Activated CD4-positive, alpha-beta T cell treated with anti-CD3 and anti-CD28 coated beads, Interleukin-2, amount 10 ng/mL, durations not matched to agents 7 days and 5 days (primary cell): ENCODE measurements at regions not wholly inside any gene's neighbourhood (a gene's known extent, or its start where the extent isn't known, plus 50 kb on each side); places are given as distances from the start of the nearest gene placed in this dataset.

Source experiments
- CTCF ChIA-PET: fragments of 350-600 bp; sonication (Branson Sonifier 250); formaldehyde crosslinking; loops from one replicate; lab custom pipeline; 2021; ENCODE audit warnings: antibody characterized with exemption; lab: Charles Lee
- POLR2A ChIA-PET: fragments of 350-600 bp; sonication (Branson Sonifier 250); formaldehyde crosslinking; loops from one replicate; lab custom pipeline; 2021; ENCODE audit warnings: antibody characterized with exemption; lab: Charles Lee
- DNase-seq: peaks from one replicate; pipeline ENCODE4 v3.0.0-alpha.2; 2020
- H3K27ac Mint-ChIP-seq: one replicate; pipeline ENCODE4 v1.8.0; 2021; ENCODE audit warnings: mild to moderate bottlenecking, moderate library complexity, mixed read lengths
- H3K27me3 Mint-ChIP-seq: one replicate; pipeline ENCODE4 v1.8.0; 2021; ENCODE audit warnings: mixed read lengths
- H3K36me3 Mint-ChIP-seq: one replicate; pipeline ENCODE4 v1.8.0; 2021; ENCODE audit warnings: low read depth, mixed read lengths
- H3K4me1 Mint-ChIP-seq: one replicate; pipeline ENCODE4 v1.8.0; 2021; ENCODE audit warnings: mixed read lengths
- H3K4me3 Mint-ChIP-seq: one replicate; pipeline ENCODE4 v1.8.0; 2021; ENCODE audit warnings: mild to moderate bottlenecking, moderate library complexity, mixed read lengths
- H3K9me3 Mint-ChIP-seq: one replicate; pipeline ENCODE4 v1.8.0; 2021; ENCODE audit warnings: mixed read lengths

DNA sequence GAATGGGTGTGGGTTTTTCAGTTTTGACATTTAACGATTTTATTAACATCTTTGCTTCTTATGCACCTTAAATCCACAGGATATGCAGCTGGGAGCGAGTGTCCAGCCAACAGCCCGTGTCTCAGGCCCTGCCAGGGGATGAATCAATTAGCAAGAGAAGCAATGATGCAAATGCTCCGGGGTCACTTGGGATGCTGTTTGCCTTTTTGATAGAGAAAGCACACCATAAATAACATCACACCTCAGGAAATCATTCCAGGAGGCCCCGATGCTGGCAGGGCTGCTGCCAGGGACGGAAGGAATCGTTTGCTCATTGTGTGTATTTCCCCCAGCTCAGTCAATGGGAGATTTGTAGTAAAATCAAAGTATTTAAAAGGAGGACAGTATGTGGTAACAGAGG, 394.0 kb upstream of the HNRNPA3 start:
- ChIA-PET CTCF (no interaction called here), POLR2A (no interaction called here)
- Mint-ChIP-seq H3K9me3 (no peaks in the 10 kb centered on the region), H3K4me3 (no peak overlapping the region), H3K4me1 (peaks cover 27% of the 10 kb centered on the region), H3K27ac (no peak overlapping the region), H3K27me3 (no peaks in the 10 kb centered on the region), H3K36me3 (peaks cover under 1% of the 10 kb centered on the region)
- DNase-seq, result no peak

DNA sequence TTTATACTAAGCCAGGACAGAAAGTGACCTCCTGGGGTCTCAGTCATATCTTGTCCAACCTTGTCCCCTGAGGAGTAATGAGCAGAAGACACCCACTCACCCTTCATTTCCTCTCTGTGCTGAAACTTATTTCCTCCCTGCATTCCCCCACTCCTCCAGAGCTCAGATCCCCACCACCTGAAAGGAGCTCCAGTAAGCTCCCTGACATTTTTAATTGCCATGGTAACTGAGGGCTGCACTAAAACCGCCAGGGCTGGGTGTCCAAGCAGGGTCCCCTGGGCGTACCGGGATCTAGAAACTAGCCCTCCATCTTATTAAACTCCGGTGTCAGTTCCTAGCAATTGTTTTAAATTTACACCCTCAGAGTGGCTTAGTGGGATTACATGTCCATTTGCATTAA, 393.3 kb upstream of the HNRNPA3 start:
- Mint-ChIP-seq H3K4me3 (no peak overlapping the region), H3K36me3 (peaks cover 3% of the 10 kb centered on the region), H3K9me3 (peaks cover 2% of the 10 kb centered on the region), H3K27ac (no peak overlapping the region), H3K27me3 (no peaks in the 10 kb centered on the region), H3K4me1 (peaks cover 31% of the 10 kb centered on the region)
- CTCF ChIA-PET, result interaction anchor here (1.2 to 1.8 kb wide), 2 partner anchors 12 to 167 kb away, joined by 3 to 6 read pairs; no protein-coding TSS in a partner anchor
- POLR2A ChIA-PET, result no interaction called here
- DNase-seq, result no peak

DNA sequence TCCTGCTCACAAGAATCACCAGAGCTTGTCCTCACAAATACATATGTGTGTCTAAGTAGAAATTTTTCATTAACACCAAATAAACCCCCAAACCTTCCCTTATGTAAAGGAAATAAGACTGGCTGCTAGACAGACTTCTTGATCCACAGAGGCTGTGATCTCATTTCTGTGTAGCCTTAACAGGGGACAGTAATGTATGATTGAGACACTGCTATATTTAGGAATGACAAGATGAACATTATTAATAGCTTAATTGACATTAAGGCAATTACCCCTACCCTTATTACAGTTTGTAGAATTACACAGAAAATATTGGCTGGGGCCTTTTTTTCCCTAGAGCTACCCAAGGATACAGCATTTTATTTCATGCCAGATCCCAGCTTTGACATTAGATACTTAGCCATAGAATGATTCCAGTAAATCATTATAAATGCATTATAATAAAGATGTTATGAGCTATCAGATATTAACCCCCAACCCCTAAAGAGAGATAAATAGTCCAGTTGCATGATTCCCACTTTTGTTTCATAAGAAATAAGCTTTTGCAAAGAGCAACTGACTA, 392.1 kb upstream of the HNRNPA3 start:
- Mint-ChIP-seq H3K27me3 (no peaks in the 10 kb centered on the region), H3K4me1 (peaks cover 35% of the 10 kb centered on the region), H3K4me3 (no peak overlapping the region), H3K36me3 (peaks cover 6% of the 10 kb centered on the region), H3K9me3 (peaks cover 4% of the 10 kb centered on the region), H3K27ac (no peak overlapping the region)
- no peak for DNase-seq
- CTCF ChIA-PET, result interaction anchor here (0.7 to 1.8 kb wide), 3 partner anchors 11 to 168 kb away, joined by 3 to 6 read pairs (median 3); no protein-coding TSS in a partner anchor
- POLR2A ChIA-PET, result no interaction called here

DNA sequence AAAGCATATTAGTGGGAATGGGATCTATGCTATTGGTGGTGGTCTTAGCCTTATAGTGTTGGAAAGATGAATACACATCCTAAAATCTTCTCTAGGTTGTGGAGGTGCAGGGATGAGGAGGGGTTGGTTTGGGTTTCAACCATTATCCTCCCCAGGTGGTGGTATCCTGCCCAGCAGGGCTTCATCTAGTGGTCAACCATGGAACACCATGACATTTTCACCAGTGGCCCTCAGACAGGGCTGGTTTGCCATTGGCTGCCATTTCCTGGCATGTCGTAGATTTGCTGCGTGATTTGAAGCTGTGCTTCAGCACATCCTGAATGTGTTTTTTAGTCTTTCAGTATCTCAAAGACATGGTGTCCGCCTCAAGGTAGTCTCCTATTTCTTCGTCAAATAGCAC, 391.2 kb upstream of the HNRNPA3 start:
- Mint-ChIP-seq H3K4me1 (peaks cover 38% of the 10 kb centered on the region), H3K27ac (no peak overlapping the region), H3K9me3 (peaks cover 4% of the 10 kb centered on the region), H3K36me3 (peaks cover 6% of the 10 kb centered on the region), H3K27me3 (no peaks in the 10 kb centered on the region), H3K4me3 (no peak overlapping the region)
- ChIA-PET CTCF (no interaction called here), POLR2A (no interaction called here)
- no peak for DNase-seq

DNA sequence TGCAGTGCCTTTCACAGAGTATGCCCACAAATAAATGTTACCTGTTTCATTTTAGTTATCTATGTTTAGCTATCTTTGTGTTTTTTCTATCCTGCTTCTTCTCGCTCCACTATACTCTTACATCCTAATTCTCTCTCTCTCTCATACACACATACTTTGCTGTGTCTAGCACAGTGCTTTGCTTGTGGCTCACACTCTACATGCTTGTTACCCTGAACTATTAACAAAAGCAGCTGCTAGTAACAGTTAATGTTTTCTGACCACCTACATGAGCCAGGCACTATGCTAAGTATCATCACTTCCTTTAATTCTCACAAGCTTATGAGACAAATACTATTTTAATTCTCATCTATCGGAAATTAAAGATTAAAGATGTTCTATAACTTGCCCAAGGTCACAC, 390.5 kb upstream of the HNRNPA3 start:
- Mint-ChIP-seq H3K4me3 (no peak overlapping the region), H3K27ac (no peak overlapping the region), H3K36me3 (peaks cover 6% of the 10 kb centered on the region), H3K9me3 (peaks cover 4% of the 10 kb centered on the region), H3K27me3 (no peaks in the 10 kb centered on the region), H3K4me1 (peaks cover 40% of the 10 kb centered on the region)
- DNase-seq, result no peak
- POLR2A ChIA-PET, result no interaction called here
- CTCF ChIA-PET, result no interaction called here

DNA sequence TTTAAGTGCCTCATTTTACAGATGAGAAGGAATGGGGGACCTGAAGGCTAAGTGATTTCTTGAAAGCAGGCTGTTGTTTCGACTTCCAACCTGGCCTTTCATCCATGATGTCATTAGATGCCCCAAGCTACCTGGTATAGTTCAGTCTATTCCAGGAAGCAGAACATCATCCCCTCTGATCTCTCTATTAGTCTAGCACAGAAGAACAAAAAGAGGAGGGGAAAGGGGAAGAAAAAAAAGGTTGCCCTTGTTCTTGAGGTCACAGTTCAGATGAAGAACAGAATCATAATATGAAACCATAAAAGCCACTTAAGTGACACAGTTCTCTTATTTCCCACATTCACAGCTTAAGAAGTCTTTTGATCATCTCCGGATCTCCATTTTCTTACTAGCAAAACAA, 386.2 kb upstream of the HNRNPA3 start:
- peaks cover 53% of the 10 kb centered on the region for H3K4me1 Mint-ChIP-seq
- POLR2A ChIA-PET, result interaction anchor here (0.5 to 0.6 kb wide), 2 partner anchors 8 to 11 kb away, joined by 3 read pairs; no protein-coding TSS in a partner anchor

DNA sequence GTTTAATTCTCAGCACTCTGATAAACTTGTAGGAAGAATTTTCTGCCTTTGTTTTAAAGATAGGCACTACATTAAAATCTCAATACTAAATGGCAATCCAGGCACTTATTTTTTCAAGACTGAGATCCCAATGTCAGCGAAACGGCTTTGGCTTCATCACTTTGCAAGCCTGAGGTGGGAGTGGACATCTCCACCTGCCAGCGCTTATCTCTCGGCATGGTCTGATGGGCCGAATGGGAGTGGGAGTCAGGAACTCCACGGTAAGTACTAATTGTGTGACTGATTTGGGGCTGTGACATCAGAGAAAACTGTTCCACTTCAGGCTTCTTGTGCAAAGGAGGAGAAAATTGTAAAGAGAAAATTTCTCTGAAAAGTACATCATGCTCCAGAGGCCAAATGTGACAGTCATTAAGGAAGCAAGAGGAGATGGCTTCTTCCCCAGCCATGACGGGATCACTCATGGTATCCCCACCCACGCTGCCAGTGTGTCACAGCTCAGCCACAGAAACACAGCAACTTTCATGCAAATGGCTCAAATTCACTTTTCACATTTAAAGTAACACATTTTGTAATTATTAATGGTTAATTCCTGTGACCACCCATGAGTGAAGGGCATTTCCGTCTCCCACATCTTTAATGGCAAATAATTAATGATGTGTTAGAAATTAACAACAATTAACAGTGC, 385.5 kb upstream of the HNRNPA3 start:
- H3K9me3 Mint-ChIP-seq, result peaks cover 4% of the 10 kb centered on the region
- ChIA-PET POLR2A (no interaction called here), CTCF (interaction anchor here (0.7 kb wide), 1 partner anchor 16 kb away, joined by 3 read pairs; no protein-coding TSS in a partner anchor)
- H3K4me3 Mint-ChIP-seq, result no peak overlapping the region
- H3K36me3 Mint-ChIP-seq, result peaks cover 6% of the 10 kb centered on the region
- H3K27ac Mint-ChIP-seq, result peak overlapping the region; percentile 83
- peaks cover 3% of the 10 kb centered on the region for H3K27me3 Mint-ChIP-seq
- peaks cover 52% of the 10 kb centered on the region for H3K4me1 Mint-ChIP-seq
- DNase-seq, result no peak

More for the DNA sequence above, 386.2 kb upstream of the HNRNPA3 start:
- CTCF ChIA-PET, result no interaction called here
- peaks cover 4% of the 10 kb centered on the region for H3K9me3 Mint-ChIP-seq
- H3K36me3 Mint-ChIP-seq, result peaks cover 6% of the 10 kb centered on the region
- H3K4me3 Mint-ChIP-seq, result no peak overlapping the region
- H3K27ac Mint-ChIP-seq, result peak overlapping the region; percentile 83
- H3K27me3 Mint-ChIP-seq, result peaks cover 3% of the 10 kb centered on the region
- DNase-seq, result peak; percentile 43

DNA sequence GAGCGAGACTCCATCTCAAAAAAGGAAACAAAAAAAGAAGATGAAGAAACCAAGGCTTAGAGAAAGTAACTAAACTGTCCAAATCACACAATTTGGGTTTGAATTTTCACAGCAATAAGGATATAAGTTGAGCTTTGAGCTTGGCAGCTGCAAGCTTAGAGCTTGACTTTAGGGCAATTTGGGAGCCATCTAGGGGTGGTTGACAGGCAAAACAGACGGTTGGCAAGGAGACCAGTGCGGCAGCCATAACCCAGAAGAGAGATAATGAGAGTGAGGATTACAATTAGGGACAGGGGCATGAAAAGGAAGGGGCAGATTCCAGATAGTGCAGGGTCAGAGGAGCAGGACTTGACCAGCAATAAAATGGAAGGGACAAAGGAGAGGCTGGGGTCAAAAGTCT, 382.2 kb upstream of the HNRNPA3 start:
- ChIA-PET CTCF (no interaction called here), POLR2A (no interaction called here)
- peaks cover 9% of the 10 kb centered on the region for H3K27me3 Mint-ChIP-seq
- no peak overlapping the region for H3K4me3 Mint-ChIP-seq
- H3K9me3 Mint-ChIP-seq, result no peaks in the 10 kb centered on the region
- no peaks in the 10 kb centered on the region for H3K36me3 Mint-ChIP-seq
- DNase-seq, result peak; percentile 29
- no peak overlapping the region for H3K27ac Mint-ChIP-seq
- H3K4me1 Mint-ChIP-seq, result peaks cover 33% of the 10 kb centered on the region

DNA sequence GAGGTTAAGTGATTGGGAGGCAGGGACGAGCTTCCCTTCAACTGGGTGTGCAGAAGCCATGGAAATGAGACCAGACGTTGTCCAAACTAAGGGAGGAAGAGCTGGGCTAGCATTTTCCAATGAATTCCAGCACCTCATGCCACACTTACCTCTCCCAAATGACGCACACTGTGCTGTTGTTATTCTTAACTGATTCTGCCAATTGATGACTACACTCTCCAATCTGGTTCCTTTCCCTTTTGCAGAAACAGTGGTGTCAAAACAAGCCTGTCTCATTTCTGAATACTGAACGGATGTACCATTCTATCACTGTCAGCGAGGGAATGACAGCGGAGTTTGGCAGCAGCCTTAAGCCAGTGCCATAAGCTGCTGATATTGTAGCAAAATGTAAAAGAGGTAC, 380.5 kb upstream of the HNRNPA3 start:
- DNase-seq, result no peak
- no peaks in the 10 kb centered on the region for H3K36me3 Mint-ChIP-seq
- ChIA-PET CTCF (interaction anchor here (0.6 kb wide), 1 partner anchor 49 kb away, joined by 4 read pairs; no protein-coding TSS in a partner anchor), POLR2A (no interaction called here)
- peaks cover 16% of the 10 kb centered on the region for H3K4me1 Mint-ChIP-seq
- H3K4me3 Mint-ChIP-seq, result no peak overlapping the region
- no peak overlapping the region for H3K27ac Mint-ChIP-seq
- H3K27me3 Mint-ChIP-seq, result peaks cover 18% of the 10 kb centered on the region
- no peaks in the 10 kb centered on the region for H3K9me3 Mint-ChIP-seq

DNA sequence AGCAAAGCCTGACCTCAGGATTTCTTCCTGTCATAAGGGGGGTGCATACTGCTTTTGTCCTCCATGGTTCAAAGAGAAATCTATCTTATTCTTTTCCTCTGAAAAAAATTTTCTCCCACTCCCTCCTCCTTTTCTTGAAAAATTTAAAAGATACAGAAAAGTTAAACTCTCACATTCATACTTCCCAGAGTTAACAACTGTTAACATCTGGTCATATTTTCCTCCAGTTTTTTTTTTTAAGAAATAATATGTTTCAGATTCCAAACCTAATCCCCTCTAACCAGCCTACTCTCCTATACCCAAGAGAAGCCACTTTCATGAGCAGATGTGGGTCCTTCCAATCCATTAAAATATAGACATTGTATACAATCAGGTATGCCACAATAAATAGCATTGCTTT, 378.9 kb upstream of the HNRNPA3 start:
- H3K27ac Mint-ChIP-seq, result no peak overlapping the region
- peaks cover 18% of the 10 kb centered on the region for H3K27me3 Mint-ChIP-seq
- H3K36me3 Mint-ChIP-seq, result peaks cover under 1% of the 10 kb centered on the region
- no peak for DNase-seq
- H3K4me1 Mint-ChIP-seq, result peaks cover 7% of the 10 kb centered on the region
- ChIA-PET CTCF (no interaction called here), POLR2A (no interaction called here)
- no peak overlapping the region for H3K4me3 Mint-ChIP-seq
- peaks cover 2% of the 10 kb centered on the region for H3K9me3 Mint-ChIP-seq

DNA sequence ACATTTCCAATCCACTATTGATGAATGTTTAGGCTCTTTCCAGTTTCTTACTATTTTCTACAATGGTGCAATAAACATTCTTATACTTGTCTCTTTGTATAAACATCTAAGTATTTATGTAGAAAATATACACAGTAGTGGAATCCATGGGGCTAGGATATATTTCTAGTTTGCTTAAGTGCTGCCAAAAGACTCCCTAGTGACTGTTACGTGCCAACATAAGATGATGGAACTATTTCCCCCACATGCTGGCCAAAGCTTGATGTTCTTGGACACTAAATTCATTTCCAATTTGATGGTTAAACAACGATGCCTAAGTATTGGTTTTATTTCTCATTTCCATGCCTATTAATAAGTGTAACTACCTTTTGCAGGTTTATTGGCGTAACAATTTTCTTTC, 378.4 kb upstream of the HNRNPA3 start:
- Mint-ChIP-seq H3K36me3 (peaks cover 2% of the 10 kb centered on the region), H3K27me3 (peaks cover 18% of the 10 kb centered on the region), H3K9me3 (peaks cover 3% of the 10 kb centered on the region), H3K27ac (no peak overlapping the region), H3K4me3 (no peak overlapping the region), H3K4me1 (peaks cover 7% of the 10 kb centered on the region)
- DNase-seq, result no peak
- POLR2A ChIA-PET, result interaction anchor here (0.6 kb wide), 1 partner anchor 8 kb away, joined by 3 read pairs; no protein-coding TSS in a partner anchor
- CTCF ChIA-PET, result no interaction called here

DNA sequence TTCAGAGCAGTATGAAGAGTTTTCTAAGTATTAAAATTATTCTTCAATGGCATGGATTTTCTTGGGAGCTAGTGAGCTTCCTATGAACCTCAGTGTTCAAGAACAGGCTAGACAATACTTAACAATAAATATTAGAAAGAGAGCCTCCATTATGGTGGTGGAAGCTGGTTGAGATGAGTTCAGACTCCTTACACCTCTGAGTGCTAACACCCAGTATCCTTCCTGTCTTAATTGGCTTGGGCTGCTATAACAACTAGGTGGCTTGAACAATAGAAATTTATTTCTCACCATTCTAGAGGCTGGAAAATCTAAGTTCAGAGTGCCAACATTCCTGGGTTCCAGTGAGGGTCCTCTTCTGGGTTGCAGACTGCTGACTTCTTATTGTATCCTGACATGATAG, 369.4 kb upstream of the HNRNPA3 start:
- no peak for DNase-seq

DNA sequence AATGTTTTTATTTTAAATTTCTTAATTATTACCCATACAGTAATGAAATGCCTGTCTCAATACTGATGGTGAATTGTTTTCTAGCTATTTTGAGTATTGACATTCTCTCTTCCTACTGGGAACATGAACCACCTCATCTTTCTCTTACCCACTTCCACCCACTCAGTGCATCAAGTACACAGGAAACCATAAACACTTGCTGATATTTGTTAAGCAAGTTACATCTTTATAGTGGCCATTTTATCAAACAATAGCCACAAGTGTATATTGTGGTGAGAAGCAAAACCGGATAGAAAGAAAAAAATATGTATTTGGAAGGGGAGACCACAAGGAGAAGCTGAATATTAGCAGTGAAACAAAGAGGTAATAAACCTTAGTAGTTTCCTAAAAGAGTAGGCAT, 368.1 kb upstream of the HNRNPA3 start:
- peaks cover 3% of the 10 kb centered on the region for H3K9me3 Mint-ChIP-seq
- peaks cover 3% of the 10 kb centered on the region for H3K27me3 Mint-ChIP-seq
- H3K36me3 Mint-ChIP-seq, result no peaks in the 10 kb centered on the region

More for the DNA sequence above, 369.4 kb upstream of the HNRNPA3 start:
- ChIA-PET CTCF (interaction anchor here (0.8 to 3.9 kb wide), 3 partner anchors 12 to 91 kb away, joined by 3 to 25 read pairs (median 3); no protein-coding TSS in a partner anchor), POLR2A (no interaction called here)
- Mint-ChIP-seq H3K4me1 (peaks cover 7% of the 10 kb centered on the region), H3K36me3 (peaks cover 2% of the 10 kb centered on the region), H3K4me3 (no peak overlapping the region), H3K27ac (no peak overlapping the region), H3K27me3 (peaks cover 3% of the 10 kb centered on the region), H3K9me3 (peaks cover 3% of the 10 kb centered on the region)

More for the DNA sequence above, 368.1 kb upstream of the HNRNPA3 start:
- Mint-ChIP-seq H3K4me1 (peaks cover 7% of the 10 kb centered on the region), H3K27ac (no peak overlapping the region), H3K4me3 (no peak overlapping the region)
- CTCF ChIA-PET, result interaction anchor here (0.9 to 3.9 kb wide), 3 partner anchors 8 to 60 kb away, joined by 3 to 25 read pairs (median 4); no protein-coding TSS in a partner anchor
- POLR2A ChIA-PET, result no interaction called here
- DNase-seq, result no peak
